ENCODE measurements at regions not wholly inside any gene's neighbourhood (a gene's known extent, or its start where the extent isn't known, plus 50 kb on each side); places are given as distances from the start of the nearest gene placed in this dataset.

GRCh38 chr13:73952648-73953047 lies 181.6 kb downstream of the KLF12 start:
- TF ChIP-seq CTCF (IDR thresholded peaks at IDR 0.05) (no peak), POLR2A (IDR thresholded peaks at IDR 0.05) (no peak)
